GM12872 (cell line): ENCODE measurements at regions not wholly inside any gene's neighbourhood (a gene's known extent, or its start where the extent isn't known, plus 50 kb on each side); places are given as distances from the start of the nearest gene placed in this dataset.

Experiments used
- TF ChIP-seq, protein P1 (sequence below): IDR thresholded peaks from 3 replicates; pipeline ENCODE4 v1.5.1; 2011; ENCODE audit warnings: low read depth, mild to moderate bottlenecking, low read length, moderate library complexity; ENCODE audit not compliant: insufficient read depth

DNA sequence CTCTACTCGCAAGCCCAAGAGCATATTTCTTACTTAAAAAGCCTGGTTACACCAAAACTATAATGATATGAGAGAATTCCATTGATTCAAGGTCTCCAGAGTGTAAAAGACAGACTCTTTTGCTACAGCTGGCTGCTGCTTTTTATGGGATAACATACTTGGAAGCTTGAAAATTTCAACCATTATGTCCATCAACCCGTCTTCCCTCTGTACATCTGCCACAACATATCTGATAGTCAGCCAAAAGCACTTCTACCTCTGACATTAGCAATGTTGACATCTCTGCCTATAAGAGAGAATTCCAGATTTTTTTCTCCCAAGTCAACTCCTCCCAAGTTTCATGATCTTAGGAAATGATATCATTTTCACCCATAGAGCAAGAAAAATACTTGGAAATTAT is 54.4 kb upstream of the IQCM start:
- TF ChIP-seq, protein P1, sequence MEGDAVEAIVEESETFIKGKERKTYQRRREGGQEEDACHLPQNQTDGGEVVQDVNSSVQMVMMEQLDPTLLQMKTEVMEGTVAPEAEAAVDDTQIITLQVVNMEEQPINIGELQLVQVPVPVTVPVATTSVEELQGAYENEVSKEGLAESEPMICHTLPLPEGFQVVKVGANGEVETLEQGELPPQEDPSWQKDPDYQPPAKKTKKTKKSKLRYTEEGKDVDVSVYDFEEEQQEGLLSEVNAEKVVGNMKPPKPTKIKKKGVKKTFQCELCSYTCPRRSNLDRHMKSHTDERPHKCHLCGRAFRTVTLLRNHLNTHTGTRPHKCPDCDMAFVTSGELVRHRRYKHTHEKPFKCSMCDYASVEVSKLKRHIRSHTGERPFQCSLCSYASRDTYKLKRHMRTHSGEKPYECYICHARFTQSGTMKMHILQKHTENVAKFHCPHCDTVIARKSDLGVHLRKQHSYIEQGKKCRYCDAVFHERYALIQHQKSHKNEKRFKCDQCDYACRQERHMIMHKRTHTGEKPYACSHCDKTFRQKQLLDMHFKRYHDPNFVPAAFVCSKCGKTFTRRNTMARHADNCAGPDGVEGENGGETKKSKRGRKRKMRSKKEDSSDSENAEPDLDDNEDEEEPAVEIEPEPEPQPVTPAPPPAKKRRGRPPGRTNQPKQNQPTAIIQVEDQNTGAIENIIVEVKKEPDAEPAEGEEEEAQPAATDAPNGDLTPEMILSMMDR, result no peak

DNA sequence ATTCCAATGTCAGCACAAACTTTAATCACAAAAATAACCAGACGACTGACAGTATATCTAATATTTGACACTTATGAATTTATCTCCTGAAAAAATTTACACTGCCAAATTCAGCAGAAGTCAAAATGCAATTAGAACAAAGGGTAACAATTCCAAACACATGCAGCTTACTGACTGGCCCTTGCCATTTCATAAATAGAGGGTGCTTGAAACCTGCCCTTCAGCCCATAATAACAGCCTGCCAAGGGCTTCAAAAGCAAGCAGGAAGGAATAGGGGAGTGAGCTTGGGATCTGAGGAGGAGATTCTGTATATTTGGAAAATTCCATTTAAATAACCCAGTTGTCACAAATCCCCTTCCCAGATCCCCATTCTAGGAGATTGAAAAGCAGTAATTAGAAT is 66.1 kb upstream of the IQCM start:
- TF ChIP-seq, protein P1, result no peak

DNA sequence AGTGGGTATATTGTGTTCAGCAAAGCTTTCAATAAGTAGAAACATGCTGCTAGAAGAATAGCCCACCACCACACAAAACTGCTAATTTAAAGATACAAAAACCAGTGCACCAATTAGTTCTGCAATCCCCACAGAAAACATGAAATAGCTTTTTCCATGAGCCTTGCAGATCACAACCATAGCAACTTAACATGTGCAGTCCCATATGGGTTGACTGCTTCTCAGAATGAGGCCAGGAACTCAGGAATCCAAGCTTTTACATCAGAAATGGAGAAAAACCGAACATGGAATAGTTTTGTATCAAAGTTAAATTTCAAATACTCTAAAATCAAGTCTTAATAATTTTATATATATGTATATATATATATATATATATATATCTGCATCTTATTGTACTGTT is 66.6 kb upstream of the IQCM start:
- TF ChIP-seq, protein P1, result no peak

DNA sequence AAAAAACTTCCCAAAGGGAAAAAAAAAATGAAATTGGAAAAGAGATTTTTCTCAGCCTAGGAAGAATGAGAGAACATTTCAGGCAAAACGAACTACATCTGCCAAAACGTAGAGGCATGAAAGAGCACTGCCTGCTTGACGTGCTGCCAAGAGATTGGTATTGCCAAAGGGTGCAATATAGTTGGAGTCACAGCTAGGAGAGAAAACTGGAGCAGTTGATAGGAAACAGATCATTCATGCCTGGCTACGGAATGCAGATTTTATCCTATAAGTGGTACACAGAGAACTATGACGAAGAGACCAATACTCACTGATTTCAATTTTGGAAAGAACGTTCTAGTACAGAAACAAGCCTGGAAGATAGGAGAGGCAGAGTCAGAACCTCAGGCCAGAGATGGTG is 68.4 kb upstream of the IQCM start:
- TF ChIP-seq, protein P1, result no peak

DNA sequence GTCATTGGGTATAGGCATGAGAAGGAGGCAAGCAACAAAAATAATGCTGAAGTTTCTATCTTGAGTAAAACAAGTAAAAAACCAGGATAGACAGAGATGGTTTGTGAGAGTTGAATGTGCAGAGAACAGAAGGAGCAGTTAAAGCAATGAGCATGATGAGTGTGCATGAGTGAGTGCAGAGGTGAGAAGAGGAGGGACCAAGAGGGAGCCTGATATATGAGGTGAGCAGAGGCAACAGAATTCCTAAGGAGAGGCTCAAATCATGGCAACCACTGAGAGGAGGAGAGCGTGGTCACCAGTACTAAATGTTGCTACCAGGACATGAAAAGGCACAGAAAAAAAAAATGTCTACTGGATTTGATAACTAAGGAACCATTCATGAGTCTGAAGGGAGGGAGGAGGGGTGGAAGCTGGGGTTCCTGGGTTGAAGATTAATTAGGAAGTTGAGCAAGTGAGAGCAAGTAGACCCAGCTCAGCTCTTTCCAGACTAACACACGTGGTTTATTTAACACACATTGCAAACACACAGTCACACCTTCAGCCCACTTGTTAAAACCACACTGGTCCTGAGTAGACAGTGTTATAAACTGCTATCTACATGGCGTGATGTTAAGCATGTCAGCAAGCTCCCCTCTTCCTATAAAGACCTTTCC is 69.0 kb upstream of the IQCM start:
- TF ChIP-seq, protein P1, result no peak

DNA sequence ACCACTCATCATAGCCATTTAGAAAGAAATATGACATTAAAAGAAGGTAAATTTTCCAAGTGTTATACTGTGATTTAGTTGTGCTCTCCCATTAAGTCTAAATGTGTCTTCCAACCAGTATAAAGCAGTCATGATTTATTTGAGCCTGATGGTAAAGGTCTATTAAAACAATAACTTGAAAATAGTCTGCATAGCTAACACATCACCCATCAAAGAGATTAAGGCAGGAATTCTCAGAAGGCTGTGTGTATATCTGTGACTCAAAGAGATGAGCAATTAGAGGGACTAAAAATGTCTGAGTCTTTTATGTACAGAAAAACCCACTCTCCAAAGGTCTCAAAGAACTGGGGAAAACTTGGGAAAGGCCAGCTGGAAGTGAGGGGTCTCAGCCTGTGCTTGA is 70.3 kb upstream of the IQCM start:
- TF ChIP-seq, protein P1, result no peak

DNA sequence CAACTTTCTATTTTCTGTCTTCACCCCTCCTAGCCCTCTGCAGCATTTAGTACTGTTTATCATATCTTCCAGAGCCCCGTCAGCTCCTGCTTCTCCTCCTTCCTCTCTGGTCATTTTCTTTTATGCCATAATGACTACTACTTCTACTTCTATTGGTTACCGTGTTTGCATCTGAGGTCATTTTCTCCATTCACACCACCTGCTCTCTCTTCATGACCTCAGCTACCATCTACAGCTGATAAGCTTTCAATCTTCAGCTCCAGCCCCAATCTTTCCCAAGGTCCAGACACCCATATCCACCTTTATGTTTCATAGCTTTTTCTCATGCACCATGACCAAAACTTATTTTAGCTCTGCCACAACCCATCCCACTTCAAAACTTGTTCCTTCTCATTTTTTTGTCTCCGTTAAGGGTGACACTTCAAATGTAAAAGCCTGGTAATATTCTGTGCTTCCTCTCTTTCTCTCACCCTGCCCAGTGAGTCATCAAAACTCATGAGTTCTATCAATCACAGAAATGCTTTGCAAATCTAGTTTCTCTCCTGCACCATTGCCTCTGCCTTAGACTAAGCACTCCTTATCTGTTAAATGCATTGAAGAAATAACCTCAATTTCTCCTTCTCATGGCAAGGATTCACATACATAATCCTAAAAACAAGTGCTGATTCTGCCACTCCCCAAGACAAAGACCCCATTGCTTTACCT is 71.3 kb upstream of the IQCM start:
- TF ChIP-seq, protein P1, result no peak
